Bronchial epithelial cell (primary cell): ENCODE measurements at regions not wholly inside any gene's neighbourhood (a gene's known extent, or its start where the extent isn't known, plus 50 kb on each side); places are given as distances from the start of the nearest gene placed in this dataset.
A peak's percentile ranks its signal among the peaks of the same experiment; 100 is the strongest.

ENCODE experiments used
- DNase-seq: peaks from one replicate; pipeline ENCODE4 v3.0.0-alpha.2; 2010; ENCODE audit warnings: low read depth
- FAIRE-seq: peaks from 2 replicates; lab custom pipeline; 2011; peaks lifted over from hg19 to GRCh38; lab: Jason Lieb, UNC
- H3K27me3 ChIP-seq: 2 replicates; pipeline ENCODE4 v1.5.1; 2011; ENCODE audit warnings: low read length; ENCODE audit not compliant: control insufficient read depth, insufficient read depth
- H3K36me3 ChIP-seq: 2 replicates; pipeline ENCODE4 v1.5.1; 2011; ENCODE audit warnings: low read length; ENCODE audit not compliant: control insufficient read depth, insufficient read depth
- H3K4me3 ChIP-seq: 2 replicates; pipeline ENCODE4 v1.5.1; 2011; ENCODE audit warnings: mild to moderate bottlenecking, low read depth, low read length, control low read depth
- CTCF ChIP-seq: IDR thresholded peaks from 2 replicates; pipeline ENCODE4 v1.5.1; 2011; ENCODE audit warnings: mild to moderate bottlenecking, moderate library complexity, low read length, control low read depth, inconsistent platforms; ENCODE audit not compliant: insufficient read depth, severe bottlenecking

DNA sequence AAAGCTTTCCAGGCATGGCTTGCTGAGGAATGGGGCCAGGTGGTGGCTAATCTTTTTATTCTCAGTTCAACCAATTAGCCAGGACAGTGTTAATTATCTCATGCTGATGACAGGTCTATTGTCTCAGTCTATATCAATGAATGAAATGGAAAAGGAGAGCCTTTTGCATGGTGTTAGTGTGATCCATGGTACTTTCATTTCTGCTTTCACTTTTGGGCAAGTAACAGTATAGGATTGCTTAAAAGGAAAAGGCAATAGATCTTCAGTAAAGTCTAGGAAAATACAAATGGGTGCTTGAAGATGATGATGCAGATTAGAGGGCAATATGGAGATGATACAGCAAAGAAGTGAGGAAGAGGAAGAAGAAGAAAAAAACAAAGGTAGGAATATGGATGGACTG, 430.3 kb downstream of the TFAP2A start:
- DNase-seq (no peak), FAIRE-seq (no peak)
- Histone ChIP-seq H3K27me3 (no peaks in the 10 kb centered on the region), H3K36me3 (no peaks in the 10 kb centered on the region), H3K4me3 (no peak overlapping the region)
- TF ChIP-seq CTCF = no peak

DNA sequence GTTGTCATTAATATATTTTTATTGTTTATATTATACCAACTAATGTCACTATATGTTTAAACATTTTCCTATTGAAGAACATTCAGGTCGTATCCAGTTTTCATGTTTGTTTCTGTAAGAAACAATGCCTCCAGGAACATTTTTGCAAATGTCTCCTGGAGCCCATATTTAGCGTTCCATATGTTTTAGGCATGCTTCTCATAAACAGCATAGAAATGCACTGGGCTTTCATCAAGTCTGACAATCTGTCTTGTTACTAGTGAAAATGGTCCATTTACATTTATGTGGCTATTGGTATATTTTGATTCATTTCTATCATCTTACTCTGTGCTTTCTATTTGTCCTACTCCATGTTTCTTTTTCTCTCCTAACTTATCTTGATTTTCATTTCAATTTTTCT, 431.7 kb downstream of the TFAP2A start:
- FAIRE-seq = no peak
- no peaks in the 10 kb centered on the region for H3K27me3 ChIP-seq
- no peaks in the 10 kb centered on the region for H3K36me3 ChIP-seq
- DNase-seq = no peak
- H3K4me3 ChIP-seq = no peak overlapping the region
- TF ChIP-seq CTCF = no peak

DNA sequence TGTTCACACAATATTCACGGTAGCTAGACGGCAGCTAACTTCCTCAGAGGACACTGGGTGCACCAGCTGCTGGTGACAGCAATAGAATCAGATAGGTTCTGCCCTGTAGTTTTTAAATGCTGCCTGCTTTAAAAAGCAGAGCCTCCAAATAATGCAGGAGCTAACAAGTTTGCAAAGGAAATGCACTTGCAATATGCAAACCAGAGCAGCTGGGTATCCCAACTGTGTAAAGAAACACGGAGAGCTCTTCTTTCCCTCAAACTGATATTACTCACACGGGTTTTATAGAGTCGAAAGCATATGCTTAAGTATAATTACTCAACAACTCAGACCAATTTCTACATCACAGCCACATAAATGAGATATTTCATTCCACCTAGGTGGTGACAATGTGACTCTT, 432.7 kb downstream of the TFAP2A start:
- no peak for FAIRE-seq
- no peaks in the 10 kb centered on the region for H3K27me3 ChIP-seq
- no peak overlapping the region for H3K4me3 ChIP-seq
- H3K36me3 ChIP-seq = no peaks in the 10 kb centered on the region
- no peak for TF ChIP-seq CTCF
- no peak for DNase-seq

- Histone ChIP-seq H3K27me3 (no peaks in the 10 kb centered on the region), H3K36me3 (no peaks in the 10 kb centered on the region), H3K4me3 (no peak overlapping the region)
- DNase-seq = no peak
- TF ChIP-seq CTCF = no peak
- no peak for FAIRE-seq
These were observed 434.9 kb downstream of the TFAP2A start for GRCh38 chr6:9979996-9980395.

DNA sequence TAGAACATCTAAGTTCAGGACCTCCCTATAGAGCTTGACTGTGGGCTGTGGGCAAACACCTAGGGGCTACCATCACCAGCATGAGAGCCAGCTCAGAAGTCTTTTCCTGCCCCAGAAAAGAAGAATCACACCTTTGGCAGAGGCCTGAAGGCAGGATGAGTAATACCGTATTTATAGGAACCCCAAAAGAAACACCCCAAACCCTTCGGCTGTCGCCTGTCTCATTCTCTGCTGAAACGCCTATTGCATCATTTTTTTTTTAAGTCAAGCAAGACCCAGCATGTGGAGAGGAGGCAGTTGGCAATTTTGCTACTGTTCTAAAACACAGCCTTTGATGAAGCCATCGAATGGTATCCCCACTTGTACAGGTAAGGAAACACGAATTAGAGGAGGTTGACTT, 436.4 kb downstream of the TFAP2A start:
- peak; percentile 18 for FAIRE-seq
- DNase-seq = peak; percentile 45

More for the DNA sequence above, 436.4 kb downstream of the TFAP2A start:
- H3K36me3 ChIP-seq = no peaks in the 10 kb centered on the region
- no peak overlapping the region for H3K4me3 ChIP-seq
- TF ChIP-seq CTCF = no peak
- no peaks in the 10 kb centered on the region for H3K27me3 ChIP-seq
